Head of caudate nucleus (tissue), 42 donors: ENCODE measurements at regions not wholly inside any gene's neighbourhood (a gene's known extent, or its start where the extent isn't known, plus 50 kb on each side); places are given as distances from the start of the nearest gene placed in this dataset.
A peak's percentile ranks its signal among the peaks of the same experiment; 100 is the strongest.

Experiments used
- DNase-seq, 42 donors: peaks; one replicate each; pipeline versions ENCODE4 v3.0.0 to v3.0.0-alpha.2; 2020 to 2021; ENCODE audit warnings: mixed read lengths in 7 of 42
- intact Hi-C: fragments of 100-400 bp; cut with DNase I; formaldehyde crosslinking; loops from one replicate; pipeline ENCODE4 v1.15.0; 2022

GRCh38 chr20:56793916-56794315 is 164.8 kb downstream of the TFAP2C start:
- DNase-seq = no peak
- intact Hi-C loops = no loop called here

- no peak for DNase-seq
- intact Hi-C loops = no loop called here
These were observed 166.4 kb downstream of the TFAP2C start for GRCh38 chr20:56795492-56795891.

DNA sequence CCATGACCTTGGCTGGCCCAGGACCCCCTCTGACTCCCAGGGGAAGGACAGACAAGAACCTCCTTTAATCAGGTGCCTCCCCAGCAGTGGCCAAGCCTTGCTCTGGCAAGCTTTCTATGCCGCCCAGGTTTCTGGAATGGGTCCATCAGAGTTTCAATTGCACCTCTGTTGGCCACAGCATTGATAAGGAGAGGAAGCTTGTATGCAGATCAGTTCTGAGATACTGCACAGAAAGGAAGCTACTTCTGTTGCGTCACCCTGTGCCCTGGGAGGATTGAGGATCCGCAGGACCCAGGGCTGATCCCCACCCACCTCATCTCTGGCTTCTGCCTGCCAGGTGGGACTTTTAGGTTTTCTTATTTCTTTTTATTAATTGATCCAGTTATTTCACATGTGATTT is 167.2 kb downstream of the TFAP2C start:
- intact Hi-C loops = no loop called here
- no peak for DNase-seq

GRCh38 chr20:56797023-56797422 is 167.9 kb downstream of the TFAP2C start:
- intact Hi-C loops = no loop called here
- no peak for DNase-seq

GRCh38 chr20:56798634-56799033 is 169.5 kb downstream of the TFAP2C start:
- DNase-seq = no peak
- intact Hi-C loops = no loop called here

- intact Hi-C loops = no loop called here
- DNase-seq = no peak
These were observed 170.1 kb downstream of the TFAP2C start for GRCh38 chr20:56799187-56799586.

- DNase-seq = no peak
- intact Hi-C loops = no loop called here
These were observed 171.0 kb downstream of the TFAP2C start for GRCh38 chr20:56800088-56800487.

DNA sequence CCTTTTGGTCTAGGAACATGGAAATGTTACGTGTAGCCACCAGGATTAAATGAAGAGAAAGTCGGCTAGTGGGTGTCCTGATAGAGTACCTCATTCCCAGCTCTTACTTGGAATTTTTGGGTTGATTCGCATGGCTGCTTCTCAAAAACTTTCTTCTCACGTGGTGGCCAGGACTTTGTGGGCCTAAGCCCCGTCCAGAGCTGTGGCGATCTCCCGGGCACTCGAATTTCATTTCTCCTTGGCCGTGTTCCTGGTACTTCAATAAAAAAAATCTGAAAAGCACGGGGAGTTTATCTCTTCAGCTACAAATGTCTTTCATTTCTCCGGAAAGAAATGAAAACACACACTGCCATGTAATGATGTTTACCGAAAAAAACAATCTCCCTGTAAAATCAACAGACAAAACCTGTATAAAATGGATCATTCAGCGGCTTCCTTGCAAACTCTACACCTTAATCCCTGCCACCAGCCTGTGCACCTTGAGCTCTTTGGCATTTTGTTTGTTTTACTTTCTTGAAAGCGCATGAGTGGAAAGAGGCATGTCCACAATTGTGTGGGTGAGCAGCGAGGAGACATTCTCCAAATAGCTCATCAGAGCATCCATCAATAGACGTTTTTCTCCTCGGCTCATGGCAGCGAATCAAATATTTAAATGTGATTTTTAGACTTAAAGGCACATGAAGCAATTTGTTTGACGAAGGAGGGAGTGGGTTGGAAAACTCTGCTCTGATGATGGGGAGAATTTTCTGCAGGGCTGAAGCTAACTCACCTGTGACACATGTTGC is 173.1 kb downstream of the TFAP2C start:
- DNase-seq = no peak

DNA sequence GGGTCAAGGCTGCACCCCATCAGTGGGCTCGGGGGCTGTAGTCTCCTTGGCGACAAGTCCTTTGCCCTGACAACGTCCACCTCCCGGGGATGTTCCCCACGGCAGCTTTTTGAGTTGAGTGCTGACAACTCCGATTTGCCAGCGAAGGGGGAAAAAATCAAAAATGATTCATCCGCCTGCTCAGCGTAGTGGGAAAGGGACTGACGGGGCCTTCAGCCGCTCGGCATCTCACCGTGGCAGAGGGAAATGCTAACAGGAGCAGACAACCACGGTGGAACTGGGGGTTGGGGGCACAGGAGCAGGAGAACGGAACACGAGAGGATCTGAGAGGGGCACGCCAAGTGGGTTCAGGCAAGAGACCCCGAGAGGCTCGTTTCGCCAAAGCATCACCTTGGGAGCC is 173.7 kb downstream of the TFAP2C start:
- DNase-seq = no peak
- intact Hi-C loops = no loop called here

More for the DNA sequence above, 173.1 kb downstream of the TFAP2C start:
- intact Hi-C loops = no loop called here

- intact Hi-C loops = no loop called here
- no peak for DNase-seq
These were observed 176.2 kb downstream of the TFAP2C start for GRCh38 chr20:56805313-56805712.

- no peak for DNase-seq
- intact Hi-C loops = no loop called here
These were observed 176.9 kb downstream of the TFAP2C start for GRCh38 chr20:56805966-56806365.

- DNase-seq = peak in 4 of 42 donors; percentile 8 to 40 (median 16)
- intact Hi-C loops = no loop called here
These were observed 177.9 kb downstream of the TFAP2C start for GRCh38 chr20:56806952-56807517.

DNA sequence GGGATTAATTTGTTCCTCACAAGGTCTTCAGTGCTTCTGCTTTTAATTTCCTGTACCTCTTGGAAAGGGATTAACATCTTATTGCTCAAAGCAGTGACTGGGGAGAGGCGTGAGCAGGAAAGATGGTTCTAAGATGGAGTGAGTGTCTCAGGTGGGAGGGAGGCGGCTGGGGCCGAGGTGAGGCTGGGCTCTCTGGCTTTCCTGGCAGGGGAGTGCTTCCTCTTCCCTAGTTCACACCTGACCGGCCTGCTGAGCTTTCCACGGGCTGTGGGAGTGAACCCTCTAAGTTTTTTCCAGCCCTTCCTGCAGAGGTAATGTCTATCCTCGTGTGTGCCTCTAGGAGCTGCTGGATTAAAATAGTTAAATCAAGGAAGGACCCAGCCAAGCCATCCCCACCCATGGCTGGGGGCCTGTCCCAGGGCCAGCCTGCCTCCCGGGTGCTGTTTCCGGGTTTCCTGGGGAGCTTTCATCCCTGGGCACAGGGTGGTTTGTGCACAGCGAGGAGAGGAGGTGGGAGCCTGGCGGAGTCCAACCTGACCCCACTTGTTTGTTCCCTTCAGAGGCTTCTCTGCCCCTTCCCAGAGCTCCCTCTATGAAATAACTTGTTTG is 179.1 kb downstream of the TFAP2C start:
- intact Hi-C loops = no loop called here
- no peak for DNase-seq

DNA sequence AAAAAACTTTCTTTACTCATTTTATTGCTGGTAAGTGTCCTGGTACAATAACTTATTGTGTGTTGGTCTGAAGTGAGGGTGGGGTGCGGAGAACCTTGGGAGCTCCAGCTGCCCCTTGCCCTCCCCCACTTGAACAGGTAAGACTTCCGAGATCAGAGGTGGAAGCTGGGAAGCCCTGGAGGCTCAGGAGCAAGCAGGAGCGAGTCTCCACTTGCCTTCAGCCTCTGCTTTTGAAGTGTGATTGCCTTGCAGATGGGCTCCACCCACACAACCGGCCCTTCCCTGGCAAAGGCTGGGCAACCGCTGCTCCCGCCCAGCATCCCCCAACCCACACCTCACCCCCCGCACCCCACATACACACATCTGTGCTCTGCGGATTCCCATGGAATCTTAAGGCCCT is 179.6 kb downstream of the TFAP2C start:
- intact Hi-C loops = no loop called here

DNA sequence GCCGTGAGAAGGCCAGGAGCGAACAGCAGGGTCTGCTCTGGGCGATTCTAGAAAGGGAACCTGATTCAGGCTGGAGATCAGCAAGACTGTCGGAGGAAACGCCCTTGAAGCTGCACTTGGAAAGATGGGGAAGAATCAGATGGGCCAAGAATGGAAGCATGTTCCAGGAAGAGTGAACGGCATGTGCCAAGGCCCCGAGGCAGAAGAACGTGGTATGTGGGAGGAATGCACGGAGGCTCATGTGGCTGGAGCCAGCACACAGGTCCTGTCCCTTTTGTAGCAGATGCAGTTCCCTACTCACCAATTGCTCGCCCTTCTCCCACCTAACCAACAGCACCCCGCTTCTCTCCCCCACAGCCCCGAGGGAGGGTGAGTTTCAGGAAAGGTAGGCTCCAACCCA is 180.6 kb downstream of the TFAP2C start:
- intact Hi-C loops = no loop called here
- DNase-seq = no peak

More for the DNA sequence above, 179.6 kb downstream of the TFAP2C start:
- no peak for DNase-seq

DNA sequence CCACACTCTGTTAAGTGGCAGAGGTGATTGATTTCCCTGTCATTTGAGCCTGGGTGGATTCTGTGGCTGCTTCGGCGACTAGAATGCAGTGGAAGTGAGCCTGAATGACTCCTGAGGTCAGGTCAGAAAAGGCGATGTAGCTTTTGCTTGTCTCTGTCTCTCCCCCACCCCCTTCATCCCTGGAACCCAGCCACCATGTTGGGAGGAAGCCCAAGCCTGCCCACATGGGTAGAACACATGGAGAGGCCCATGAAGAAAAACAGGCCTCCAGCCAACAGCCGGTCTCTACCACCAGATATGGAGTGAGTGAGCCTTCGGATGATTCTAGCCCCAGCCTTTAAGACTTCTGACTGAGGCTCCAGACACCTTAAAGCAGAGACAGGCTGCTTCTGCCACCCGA is 181.0 kb downstream of the TFAP2C start:
- intact Hi-C loops = no loop called here
- no peak for DNase-seq

DNA sequence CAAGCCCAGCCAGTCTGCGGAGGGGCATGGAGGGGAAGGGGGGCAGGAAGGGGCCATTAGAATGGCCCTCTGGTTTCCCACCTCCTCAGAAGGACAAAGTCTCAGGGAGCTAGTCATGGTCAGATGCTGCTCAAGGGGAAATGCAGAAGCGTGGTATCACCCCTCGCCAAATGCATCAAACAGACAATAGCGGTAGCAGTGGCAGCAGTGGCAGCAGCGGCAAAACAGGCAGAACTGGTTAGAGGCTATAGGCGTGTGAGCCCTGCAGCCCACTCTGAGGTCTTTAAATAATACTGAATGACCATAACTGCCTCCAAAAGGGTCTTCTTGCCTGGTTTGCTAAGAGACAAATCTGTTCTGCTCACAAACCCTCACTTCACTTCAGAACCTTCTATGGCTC is 186.7 kb downstream of the TFAP2C start:
- intact Hi-C loops = no loop called here
- DNase-seq = no peak

DNA sequence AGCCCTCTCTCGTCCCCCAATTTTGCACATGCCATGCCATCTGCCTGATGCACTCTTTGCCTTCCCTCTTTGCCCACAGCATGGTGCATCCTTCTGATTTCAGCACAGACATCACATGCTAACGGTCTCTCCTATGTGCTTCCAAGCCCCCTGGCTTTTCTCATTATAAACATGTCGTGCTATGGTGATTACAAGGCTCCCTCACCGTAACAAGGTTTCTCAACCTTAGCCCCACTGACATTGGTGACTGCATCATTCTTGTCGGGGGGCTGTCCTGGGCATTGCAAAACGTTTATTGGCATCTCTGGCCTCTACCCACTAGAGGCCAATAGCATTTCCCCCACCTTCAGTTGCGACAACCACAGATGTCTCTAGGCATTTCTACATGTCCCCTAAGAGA is 187.2 kb downstream of the TFAP2C start:
- DNase-seq = no peak
- intact Hi-C loops = no loop called here

GRCh38 chr20:56817780-56818675 is 188.9 kb downstream of the TFAP2C start:
- DNase-seq = no peak
- intact Hi-C loops = no loop called here

- intact Hi-C loops = no loop called here
- no peak for DNase-seq
These were observed 191.9 kb downstream of the TFAP2C start for GRCh38 chr20:56820984-56821383.
